Left renal pelvis (tissue), 4 donors: ENCODE measurements at regions not wholly inside any gene's neighbourhood (a gene's known extent, or its start where the extent isn't known, plus 50 kb on each side); places are given as distances from the start of the nearest gene placed in this dataset.
"Not testable (repeated sequence)": the region's sequence is repeated elsewhere in the genome, so short reads cannot be mapped to it uniquely, and the experiment has no call there.

Experiments
- DNase-seq, 4 donors: peaks; one replicate each; pipeline ENCODE4 v3.0.0-alpha.2; 2013; ENCODE audit warnings: low read depth in 4 of 4, low spot score in 3 of 4

GRCh38 chr2:55772109-55772980, 78.7 kb upstream of the PNPT1 start:
- no peak for DNase-seq

GRCh38 chr2:55771612-55772011, 78.0 kb upstream of the PNPT1 start:
- peak in 3 of 4 donors; percentile 14 for DNase-seq

- DNase-seq: no peak
Measured at GRCh38 chr2:55768991-55769390, 75.3 kb upstream of the PNPT1 start.

GRCh38 chr2:55766947-55767346, 73.3 kb upstream of the PNPT1 start:
- DNase-seq: no peak

GRCh38 chr2:55765708-55766107, 72.1 kb upstream of the PNPT1 start:
- not testable (repeated sequence) for DNase-seq

GRCh38 chr2:55763721-55764120, 70.1 kb upstream of the PNPT1 start:
- no peak for DNase-seq

GRCh38 chr2:55761526-55761925, 67.9 kb upstream of the PNPT1 start:
- no peak for DNase-seq

- DNase-seq: no peak
Measured at GRCh38 chr2:55761024-55761423, 67.4 kb upstream of the PNPT1 start.

- DNase-seq: no peak
Measured at GRCh38 chr2:55760125-55760524, 66.5 kb upstream of the PNPT1 start.

- no peak for DNase-seq
Measured at GRCh38 chr2:55759271-55759921, 65.8 kb upstream of the PNPT1 start.

GRCh38 chr2:55751966-55752365, 58.3 kb upstream of the PNPT1 start:
- no peak for DNase-seq

GRCh38 chr2:55743583-55743982, 49.9 kb upstream of the PNPT1 start:
- DNase-seq: no peak
